ENCODE measurements at regions not wholly inside any gene's neighbourhood (a gene's known extent, or its start where the extent isn't known, plus 50 kb on each side); places are given as distances from the start of the nearest gene placed in this dataset.

DNA sequence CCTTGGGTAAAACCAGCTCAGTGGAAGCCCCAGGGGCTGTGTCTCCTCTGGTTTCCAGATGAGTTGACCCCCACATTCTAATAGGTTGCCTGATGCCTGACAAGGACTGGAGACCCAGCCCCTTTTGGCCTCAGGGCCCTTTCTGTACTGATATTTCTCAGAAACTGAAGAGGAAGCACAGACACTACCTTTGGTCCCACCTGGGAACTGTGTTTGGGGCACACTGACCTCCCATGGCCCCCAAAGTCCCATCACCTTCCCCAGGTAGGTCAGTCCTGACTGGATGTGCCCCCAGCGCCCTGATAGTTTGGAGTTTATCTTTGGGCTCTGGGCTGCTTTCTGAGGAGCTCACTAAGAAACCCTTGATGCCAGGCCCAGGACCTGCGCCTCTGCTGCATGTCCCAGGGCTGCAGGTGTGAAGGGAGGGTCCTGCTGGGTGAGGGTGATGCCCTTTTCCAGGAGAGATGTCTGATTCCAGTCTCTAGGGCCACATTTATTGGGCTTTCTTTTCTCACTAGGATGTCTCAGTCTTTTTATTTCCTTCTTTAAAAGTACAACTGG, 106.7 kb downstream of the GGTLC2 start:
- TF ChIP-seq, protein P1, sequence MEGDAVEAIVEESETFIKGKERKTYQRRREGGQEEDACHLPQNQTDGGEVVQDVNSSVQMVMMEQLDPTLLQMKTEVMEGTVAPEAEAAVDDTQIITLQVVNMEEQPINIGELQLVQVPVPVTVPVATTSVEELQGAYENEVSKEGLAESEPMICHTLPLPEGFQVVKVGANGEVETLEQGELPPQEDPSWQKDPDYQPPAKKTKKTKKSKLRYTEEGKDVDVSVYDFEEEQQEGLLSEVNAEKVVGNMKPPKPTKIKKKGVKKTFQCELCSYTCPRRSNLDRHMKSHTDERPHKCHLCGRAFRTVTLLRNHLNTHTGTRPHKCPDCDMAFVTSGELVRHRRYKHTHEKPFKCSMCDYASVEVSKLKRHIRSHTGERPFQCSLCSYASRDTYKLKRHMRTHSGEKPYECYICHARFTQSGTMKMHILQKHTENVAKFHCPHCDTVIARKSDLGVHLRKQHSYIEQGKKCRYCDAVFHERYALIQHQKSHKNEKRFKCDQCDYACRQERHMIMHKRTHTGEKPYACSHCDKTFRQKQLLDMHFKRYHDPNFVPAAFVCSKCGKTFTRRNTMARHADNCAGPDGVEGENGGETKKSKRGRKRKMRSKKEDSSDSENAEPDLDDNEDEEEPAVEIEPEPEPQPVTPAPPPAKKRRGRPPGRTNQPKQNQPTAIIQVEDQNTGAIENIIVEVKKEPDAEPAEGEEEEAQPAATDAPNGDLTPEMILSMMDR (IDR thresholded peaks at IDR 0.05), result no peak
- no peak for TF ChIP-seq POLR2AphosphoS5 (IDR thresholded peaks at IDR 0.05; ENCODE audit: insufficient read depth in 1 of 2, low read depth in 1 of 2)
